IPS-NIHi11 (cell line): ENCODE measurements at regions not wholly inside any gene's neighbourhood (a gene's known extent, or its start where the extent isn't known, plus 50 kb on each side); places are given as distances from the start of the nearest gene placed in this dataset.

Experiments used
- DNase-seq: peaks from one replicate; pipeline ENCODE4 v3.0.0; 2012; ENCODE audit warnings: mixed read lengths, low spot score

- no peak for DNase-seq
Observed at GRCh38 chr3:18774319-18775088, 349.4 kb upstream of the SATB1 start.

GRCh38 chr3:18772699-18773305 is 347.7 kb upstream of the SATB1 start:
- DNase-seq = no peak

GRCh38 chr3:18771931-18772330 is 346.8 kb upstream of the SATB1 start:
- DNase-seq = no peak

DNA sequence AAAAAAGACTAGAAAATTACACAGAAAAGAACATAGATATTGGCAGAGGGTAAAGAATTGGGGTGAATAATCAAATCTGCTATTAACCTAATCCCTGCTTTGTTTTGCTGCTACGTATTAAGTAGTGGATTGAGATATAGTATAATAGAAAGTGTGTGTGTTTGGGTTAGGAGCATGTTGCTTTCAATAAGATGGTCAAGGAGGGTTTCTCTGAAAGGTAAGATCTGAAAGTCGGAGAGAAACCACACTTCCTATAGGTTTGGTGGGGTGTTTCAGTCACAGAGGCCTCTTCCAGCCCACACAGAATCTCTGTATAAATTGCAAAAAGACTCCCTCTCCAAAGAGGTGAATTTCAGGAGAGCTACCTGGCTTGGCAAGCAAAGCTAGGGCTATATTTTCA is 345.7 kb upstream of the SATB1 start:
- DNase-seq = no peak

DNA sequence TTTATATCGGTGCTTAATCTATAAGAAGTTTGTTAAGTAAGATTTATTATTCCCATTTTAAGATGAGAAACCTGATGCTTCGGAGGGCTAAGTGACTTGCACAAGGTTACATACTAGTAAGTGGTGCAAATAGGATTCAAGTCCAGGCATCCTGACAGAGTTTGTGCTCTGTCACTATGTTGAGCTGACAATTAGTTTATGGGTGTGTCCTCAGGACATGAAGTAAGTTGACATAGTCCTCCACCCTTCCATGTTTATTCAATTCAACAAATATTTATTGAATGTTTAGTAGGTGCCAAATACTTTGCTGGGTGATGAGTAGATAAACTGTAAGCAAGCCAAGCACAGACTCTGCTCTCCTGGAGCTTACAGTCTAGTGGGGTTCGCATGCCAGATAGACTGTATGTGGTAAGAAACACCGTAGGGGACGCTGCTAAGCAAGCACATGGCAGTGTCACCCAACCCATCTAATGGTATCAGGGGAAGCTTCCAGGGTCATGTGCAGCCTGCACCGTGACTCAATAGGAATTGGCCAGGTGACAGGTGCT is 342.7 kb upstream of the SATB1 start:
- DNase-seq = no peak

GRCh38 chr3:18766974-18767373 is 341.8 kb upstream of the SATB1 start:
- DNase-seq = no peak

GRCh38 chr3:18765662-18766061 is 340.5 kb upstream of the SATB1 start:
- DNase-seq = no peak

DNA sequence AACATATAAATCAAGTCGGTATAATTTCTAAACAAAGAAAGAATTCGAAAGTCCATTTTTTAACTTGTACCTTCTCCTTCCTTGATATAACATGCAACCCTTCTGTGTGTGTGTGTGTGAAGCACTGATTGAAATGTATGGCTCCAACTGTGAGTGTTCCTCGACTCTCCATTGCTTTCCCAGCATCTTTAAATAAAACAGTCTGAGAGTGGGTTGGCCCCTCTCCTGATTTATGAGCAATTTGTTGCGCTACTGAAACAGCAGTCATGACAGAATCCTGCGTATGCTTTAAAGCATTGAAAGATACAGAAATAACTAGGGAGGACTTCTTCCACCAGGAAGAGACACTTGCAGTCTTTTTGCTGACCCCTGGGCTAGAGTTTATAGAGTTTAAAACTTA is 340.0 kb upstream of the SATB1 start:
- no peak for DNase-seq

DNA sequence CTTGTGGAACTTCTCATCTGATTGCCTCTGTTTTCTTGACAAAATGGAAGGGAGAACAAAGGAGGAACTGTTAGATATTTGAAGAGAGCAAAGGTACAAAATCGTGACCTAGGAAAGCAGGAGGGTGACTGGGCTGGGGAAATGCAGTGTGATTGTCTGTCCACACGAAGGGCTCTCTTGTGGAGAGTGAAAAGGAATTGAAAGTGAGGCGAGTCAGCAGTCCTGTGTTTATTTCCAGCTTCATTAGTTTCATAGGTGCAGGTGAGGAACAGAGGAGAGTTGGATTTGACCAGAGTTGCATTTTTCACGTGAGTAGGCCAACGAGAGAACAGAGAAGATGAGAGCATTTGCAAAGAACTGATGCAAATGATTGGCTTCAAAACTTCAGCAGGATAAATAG is 336.4 kb upstream of the SATB1 start:
- DNase-seq = no peak

DNA sequence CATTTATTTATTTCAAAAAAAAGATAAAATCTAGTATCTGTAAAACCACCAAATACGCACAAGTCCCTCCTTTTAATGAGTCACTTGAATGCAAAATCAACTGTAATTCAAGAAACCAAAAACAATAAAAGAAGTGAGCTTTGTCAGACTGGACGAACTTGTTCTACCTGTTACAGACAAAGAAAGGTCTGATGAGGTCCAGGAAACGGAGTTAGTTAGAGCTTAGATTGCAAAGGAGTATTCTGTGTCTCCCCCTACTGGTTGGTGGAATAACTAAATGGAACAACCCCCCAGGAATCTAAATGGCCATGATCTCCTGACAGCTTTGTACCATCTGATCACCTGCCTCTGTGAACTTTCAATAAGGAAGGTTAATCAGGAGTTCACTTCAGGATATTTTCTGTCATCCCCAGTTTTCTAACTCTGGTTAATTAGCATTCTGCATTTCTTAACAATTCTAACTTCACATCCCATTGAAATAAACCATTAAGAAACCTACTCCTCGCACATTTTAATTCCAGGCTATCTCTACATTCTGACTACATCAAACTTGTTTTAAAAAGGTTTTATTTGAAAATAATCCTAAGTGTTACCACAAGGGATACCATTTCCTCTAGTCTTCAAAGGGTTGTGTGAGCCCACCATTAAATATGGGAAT is 333.0 kb upstream of the SATB1 start:
- peak; percentile 73 for DNase-seq

DNA sequence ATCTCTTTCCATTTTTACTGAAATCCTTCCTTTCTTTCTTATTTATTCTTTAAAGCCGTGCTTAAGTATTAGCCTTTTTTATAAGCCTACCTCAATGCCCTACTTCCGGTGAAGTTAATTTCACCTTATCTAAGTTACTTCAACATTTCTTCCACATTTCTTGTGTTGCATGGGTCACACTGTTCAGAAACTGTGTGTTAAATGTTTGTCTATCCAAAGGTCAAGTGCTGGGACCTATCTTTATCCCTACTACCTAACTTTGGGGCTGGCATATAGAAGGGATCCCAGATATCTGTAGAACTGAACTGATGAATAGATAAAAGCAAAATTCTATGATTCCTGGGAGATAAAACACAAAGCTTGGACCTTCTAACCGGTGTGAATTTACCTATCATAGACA is 332.3 kb upstream of the SATB1 start:
- no peak for DNase-seq

DNA sequence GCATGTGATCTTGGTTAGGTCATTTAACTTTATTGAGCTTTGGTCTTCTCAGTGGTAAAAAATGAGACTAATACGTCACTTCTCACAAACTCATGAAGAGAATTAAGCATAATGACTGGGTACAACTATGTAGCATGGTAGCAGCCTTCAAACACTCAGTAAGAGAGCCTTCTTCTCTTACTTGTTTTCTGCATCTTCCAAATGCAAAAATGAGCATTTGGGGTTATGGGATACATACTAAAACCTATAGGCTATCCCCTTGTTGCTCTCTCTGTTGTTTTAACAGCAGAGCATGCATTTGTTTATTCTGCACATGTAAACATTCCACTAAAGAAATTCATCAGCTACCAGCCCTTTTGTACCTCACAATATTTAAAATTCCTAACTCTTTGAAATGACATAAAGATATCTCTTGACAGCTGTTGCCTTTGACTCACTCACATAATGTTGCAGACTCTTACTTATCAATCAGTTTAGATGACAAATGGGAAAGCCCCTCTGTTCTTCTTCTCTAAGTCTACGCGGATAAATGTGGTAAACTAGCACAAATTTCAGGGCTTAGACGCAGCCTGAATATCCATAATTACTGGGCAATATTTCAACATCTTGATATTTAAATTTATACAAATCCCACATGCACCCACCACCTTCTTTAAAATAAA is 327.3 kb upstream of the SATB1 start:
- no peak for DNase-seq

DNA sequence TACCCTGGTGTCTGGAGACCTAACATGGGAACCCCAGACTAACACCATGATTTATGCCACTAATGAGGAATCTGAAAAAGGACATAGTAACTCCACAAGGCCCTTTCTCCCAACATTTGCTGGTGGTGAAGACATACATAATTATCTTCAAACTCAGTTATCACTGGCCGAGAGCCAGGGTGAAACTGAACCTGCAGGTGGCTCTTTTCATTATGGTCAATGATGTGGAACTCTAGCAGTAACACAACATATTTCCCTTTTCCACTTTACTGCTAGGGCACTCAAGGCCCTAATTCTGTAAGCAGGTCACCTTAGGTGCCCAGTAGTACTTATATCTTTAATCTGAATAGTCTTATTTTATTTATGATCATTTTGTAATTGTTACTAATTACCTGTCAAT is 326.4 kb upstream of the SATB1 start:
- no peak for DNase-seq

- DNase-seq = no peak
Observed at GRCh38 chr3:18747383-18747782, 322.2 kb upstream of the SATB1 start.

- no peak for DNase-seq
Observed at GRCh38 chr3:18745472-18745871, 320.3 kb upstream of the SATB1 start.

GRCh38 chr3:18744472-18744871 is 319.3 kb upstream of the SATB1 start:
- no peak for DNase-seq

- no peak for DNase-seq
Observed at GRCh38 chr3:18743761-18744160, 318.6 kb upstream of the SATB1 start.

- DNase-seq = no peak
Observed at GRCh38 chr3:18740631-18741583, 315.8 kb upstream of the SATB1 start.

- DNase-seq = no peak
Observed at GRCh38 chr3:18739099-18739433, 313.9 kb upstream of the SATB1 start.

GRCh38 chr3:18738393-18739098 is 313.4 kb upstream of the SATB1 start:
- no peak for DNase-seq

DNA sequence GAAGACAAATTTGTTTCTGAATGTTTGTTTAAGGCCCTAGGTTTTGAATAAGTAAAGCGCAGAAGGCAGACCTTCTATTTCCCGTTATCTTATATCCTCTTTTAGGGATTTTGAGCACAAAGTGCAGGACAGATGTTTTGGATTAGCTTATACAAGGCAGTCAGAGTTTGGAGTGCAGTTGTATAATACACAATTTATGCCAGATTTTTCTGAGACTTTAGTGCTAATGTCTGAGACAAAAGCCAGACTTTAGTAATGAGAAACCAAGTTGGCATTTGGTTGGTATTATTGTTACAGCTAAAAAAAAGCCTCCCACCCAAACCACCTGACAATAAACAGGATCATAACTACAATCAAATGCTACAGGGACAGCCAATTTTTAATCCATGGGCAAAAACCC is 309.9 kb upstream of the SATB1 start:
- DNase-seq = no peak
